ENCODE measurements at regions not wholly inside any gene's neighbourhood (a gene's known extent, or its start where the extent isn't known, plus 50 kb on each side); places are given as distances from the start of the nearest gene placed in this dataset.

DNA sequence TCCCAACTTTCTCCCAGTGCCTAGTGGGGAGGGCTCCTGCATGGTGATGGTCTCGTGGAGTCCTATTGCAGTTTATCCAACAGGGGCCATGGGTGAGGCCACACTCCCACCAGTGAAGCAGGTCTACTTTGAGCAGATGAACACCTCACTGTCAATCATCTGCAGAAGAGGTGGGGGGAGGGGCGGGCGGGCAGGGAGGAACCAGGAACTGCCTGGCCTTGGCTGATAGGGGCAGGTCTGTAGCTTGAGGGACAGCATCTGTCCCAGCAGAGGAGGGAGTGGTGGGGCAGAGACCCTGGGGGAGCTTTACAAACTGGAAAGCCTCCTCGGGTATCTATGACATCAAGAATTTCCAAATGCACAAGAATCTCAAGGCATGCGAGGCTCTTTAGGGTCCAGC lies 58.7 kb upstream of the ZNF423 start:
- Histone ChIP-seq H4K12ac (ENCODE audit: low read depth, low read length) (no peak overlapping the region), H3K79me1 (ENCODE audit: low read length) (no peaks in the 10 kb centered on the region), H3K4me2 (ENCODE audit: low read length) (no peak overlapping the region), H3K79me2 (ENCODE audit: control insufficient read depth, insufficient read depth, low read length, poor library complexity) (no peaks in the 10 kb centered on the region), H3K36me3 (ENCODE audit: control insufficient read depth in 1 of 2, insufficient read depth in 2 of 2, low read length in 2 of 2) (no peaks in the 10 kb centered on the region), H2BK5ac (ENCODE audit: low read depth, low read length, poor library complexity) (no peak overlapping the region), H3K23ac (ENCODE audit: low read length) (no peak overlapping the region), H2BK12ac (ENCODE audit: low read length) (no peak overlapping the region), H3K27ac (ENCODE audit: low read depth, low read length) (no peak overlapping the region), H2AK5ac (ENCODE audit: low read length) (no peak overlapping the region), H3K4me3 (ENCODE audit: low read depth, low read length) (no peak overlapping the region), H4K91ac (ENCODE audit: low read depth, low read length) (no peak overlapping the region), H3K14ac (ENCODE audit: low read length) (no peak overlapping the region), H3K18ac (ENCODE audit: low read length) (no peak overlapping the region), H4K8ac (ENCODE audit: low read depth, low read length) (no peak overlapping the region), H2BK120ac (ENCODE audit: insufficient read depth, low read length, poor library complexity) (no peak overlapping the region), H3K4me1 (ENCODE audit: control insufficient read depth in 1 of 2, insufficient read depth in 2 of 2, low read length in 2 of 2) (no peaks in the 10 kb centered on the region), H3K27me3 (ENCODE audit: insufficient read depth, low read length) (no peaks in the 10 kb centered on the region), H3K9me3 (ENCODE audit: insufficient read depth, low read depth, low read length) (peaks cover 1% of the 10 kb centered on the region), H2AFZ (ENCODE audit: insufficient read depth, low read length, poor library complexity) (no peak overlapping the region), H3K9ac (ENCODE audit: low read length) (no peak overlapping the region), H3K4ac (ENCODE audit: low read depth, low read length) (no peak overlapping the region)
- no CpG with 5 or more reads among the region's 5 CpGs for WGBS (ENCODE audit: extremely low coverage, insufficient coverage, insufficient read length)
- no peak for DNase-seq

DNA sequence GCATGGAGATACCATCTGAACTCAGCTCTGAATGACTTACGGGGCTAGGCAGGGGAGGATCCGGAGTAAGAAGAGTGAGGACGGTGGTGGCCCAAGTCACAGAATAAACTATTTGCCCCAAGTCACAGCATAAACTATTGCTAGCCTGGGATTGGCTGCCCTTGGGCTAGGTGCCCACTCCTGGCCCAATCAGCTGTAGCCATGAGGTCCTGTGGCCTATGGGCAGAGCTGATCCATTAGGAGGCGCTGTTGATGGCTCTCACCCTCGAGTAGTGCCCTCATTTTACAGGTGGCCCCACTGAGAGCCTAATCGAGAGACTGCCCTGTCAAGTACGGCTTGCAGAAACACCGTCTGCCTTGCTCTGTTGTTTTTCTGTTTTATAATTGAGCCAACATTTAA lies 62.3 kb upstream of the ZNF423 start:
- H3K27me3 ChIP-seq (ENCODE audit: insufficient read depth, low read length), result no peaks in the 10 kb centered on the region
- H3K14ac ChIP-seq (ENCODE audit: low read length), result no peak overlapping the region
- H4K12ac ChIP-seq (ENCODE audit: low read depth, low read length), result no peak overlapping the region
- no peak overlapping the region for H2AK5ac ChIP-seq (ENCODE audit: low read length)
- peaks cover 4% of the 10 kb centered on the region in 2 experiments for H3K4me1 ChIP-seq (ENCODE audit: control insufficient read depth in 1 of 2, insufficient read depth in 2 of 2, low read length in 2 of 2)
- H2BK12ac ChIP-seq (ENCODE audit: low read length), result no peak overlapping the region
- no peak overlapping the region for H3K27ac ChIP-seq (ENCODE audit: low read depth, low read length)
- no peaks in the 10 kb centered on the region for H3K79me2 ChIP-seq (ENCODE audit: control insufficient read depth, insufficient read depth, low read length, poor library complexity)
- H3K4ac ChIP-seq (ENCODE audit: low read depth, low read length), result no peak overlapping the region
- no peak overlapping the region for H3K4me2 ChIP-seq (ENCODE audit: low read length)
- H2BK5ac ChIP-seq (ENCODE audit: low read depth, low read length, poor library complexity), result no peak overlapping the region
- no peak overlapping the region for H3K18ac ChIP-seq (ENCODE audit: low read length)
- no peak for DNase-seq
- H2AFZ ChIP-seq (ENCODE audit: insufficient read depth, low read length, poor library complexity), result no peak overlapping the region
- H4K8ac ChIP-seq (ENCODE audit: low read depth, low read length), result no peak overlapping the region
- H4K91ac ChIP-seq (ENCODE audit: low read depth, low read length), result no peak overlapping the region
- no peak overlapping the region for H2BK120ac ChIP-seq (ENCODE audit: insufficient read depth, low read length, poor library complexity)
- no peak overlapping the region for H3K9ac ChIP-seq (ENCODE audit: low read length)
- no peak overlapping the region for H3K23ac ChIP-seq (ENCODE audit: low read length)
- WGBS (ENCODE audit: extremely low coverage, insufficient coverage, insufficient read length), result no CpG with 5 or more reads among the region's 8 CpGs
- no peaks in the 10 kb centered on the region for H3K9me3 ChIP-seq (ENCODE audit: insufficient read depth, low read depth, low read length)
- no peaks in the 10 kb centered on the region for H3K36me3 ChIP-seq (ENCODE audit: control insufficient read depth in 1 of 2, insufficient read depth in 2 of 2, low read length in 2 of 2)
- H3K4me3 ChIP-seq (ENCODE audit: low read depth, low read length), result no peak overlapping the region
- no peaks in the 10 kb centered on the region for H3K79me1 ChIP-seq (ENCODE audit: low read length)

DNA sequence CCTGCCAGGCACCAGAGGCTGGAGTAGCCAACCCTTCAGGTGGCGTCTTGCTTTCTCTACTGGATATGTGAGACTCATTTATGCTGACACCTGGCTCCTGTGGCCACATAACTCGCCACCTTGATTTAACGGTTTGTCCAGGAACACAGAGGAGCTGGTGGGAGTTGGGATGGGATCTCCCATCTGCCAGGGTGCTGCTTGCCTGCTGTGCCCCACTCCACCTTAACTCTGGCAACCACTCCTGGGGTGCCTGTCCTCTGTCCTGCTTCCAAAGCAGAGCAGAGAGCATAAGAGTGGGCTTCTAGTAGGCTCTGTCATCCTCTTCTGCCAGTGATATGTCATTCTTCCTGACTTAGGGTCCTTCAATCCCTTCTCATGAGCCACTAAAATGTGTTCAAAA lies 63.4 kb upstream of the ZNF423 start:
- H4K12ac ChIP-seq (ENCODE audit: low read depth, low read length), result no peak overlapping the region
- no peak overlapping the region for H2AK5ac ChIP-seq (ENCODE audit: low read length)
- no peak overlapping the region for H3K4me3 ChIP-seq (ENCODE audit: low read depth, low read length)
- H4K8ac ChIP-seq (ENCODE audit: low read depth, low read length), result no peak overlapping the region
- DNase-seq, result no peak
- H3K23ac ChIP-seq (ENCODE audit: low read length), result no peak overlapping the region
- no peak overlapping the region for H3K18ac ChIP-seq (ENCODE audit: low read length)
- H3K9me3 ChIP-seq (ENCODE audit: insufficient read depth, low read depth, low read length), result no peaks in the 10 kb centered on the region
- H3K79me2 ChIP-seq (ENCODE audit: control insufficient read depth, insufficient read depth, low read length, poor library complexity), result no peaks in the 10 kb centered on the region
- no CpG with 5 or more reads among the region's 3 CpGs for WGBS (ENCODE audit: extremely low coverage, insufficient coverage, insufficient read length)
- no peak overlapping the region for H2BK12ac ChIP-seq (ENCODE audit: low read length)
- no peak overlapping the region for H2AFZ ChIP-seq (ENCODE audit: insufficient read depth, low read length, poor library complexity)
- H3K14ac ChIP-seq (ENCODE audit: low read length), result no peak overlapping the region
- H2BK5ac ChIP-seq (ENCODE audit: low read depth, low read length, poor library complexity), result no peak overlapping the region
- H3K4me1 ChIP-seq (ENCODE audit: control insufficient read depth in 1 of 2, insufficient read depth in 2 of 2, low read length in 2 of 2), result peaks cover 4% of the 10 kb centered on the region in 2 experiments
- H4K91ac ChIP-seq (ENCODE audit: low read depth, low read length), result no peak overlapping the region
- H3K36me3 ChIP-seq (ENCODE audit: control insufficient read depth in 1 of 2, insufficient read depth in 2 of 2, low read length in 2 of 2), result no peaks in the 10 kb centered on the region
- H3K4ac ChIP-seq (ENCODE audit: low read depth, low read length), result no peak overlapping the region
- H3K9ac ChIP-seq (ENCODE audit: low read length), result no peak overlapping the region
- H3K27me3 ChIP-seq (ENCODE audit: insufficient read depth, low read length), result no peaks in the 10 kb centered on the region
- H3K27ac ChIP-seq (ENCODE audit: low read depth, low read length), result no peak overlapping the region
- H3K79me1 ChIP-seq (ENCODE audit: low read length), result no peaks in the 10 kb centered on the region
- no peak overlapping the region for H2BK120ac ChIP-seq (ENCODE audit: insufficient read depth, low read length, poor library complexity)
- H3K4me2 ChIP-seq (ENCODE audit: low read length), result no peak overlapping the region

DNA sequence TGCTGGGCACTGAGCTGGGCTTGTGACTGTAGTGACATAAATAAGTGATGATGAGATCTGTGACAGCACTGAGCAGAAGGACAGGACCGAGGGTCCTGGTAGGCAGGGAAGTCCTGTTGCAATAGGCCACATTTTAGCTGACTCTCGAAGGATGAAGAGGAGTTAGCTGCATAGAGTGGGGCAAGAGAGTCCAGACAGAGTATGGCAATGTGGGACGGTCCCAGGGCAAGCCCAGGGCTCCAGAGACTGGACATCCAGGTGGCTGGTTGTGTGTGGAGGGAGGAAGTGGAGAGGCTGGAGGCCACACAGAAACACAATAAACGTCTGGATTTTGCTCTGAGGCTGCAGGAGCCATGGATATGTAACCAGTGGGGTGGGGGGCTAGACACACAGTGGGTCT lies 64.5 kb upstream of the ZNF423 start:
- H3K79me2 ChIP-seq (ENCODE audit: control insufficient read depth, insufficient read depth, low read length, poor library complexity), result no peaks in the 10 kb centered on the region
- H3K23ac ChIP-seq (ENCODE audit: low read length), result no peak overlapping the region
- WGBS (ENCODE audit: extremely low coverage, insufficient coverage, insufficient read length), result no CpG with 5 or more reads among the region's 4 CpGs

More for the DNA sequence above, 64.5 kb upstream of the ZNF423 start:
- Histone ChIP-seq H3K79me1 (ENCODE audit: low read length) (no peaks in the 10 kb centered on the region), H3K18ac (ENCODE audit: low read length) (no peak overlapping the region), H4K8ac (ENCODE audit: low read depth, low read length) (no peak overlapping the region), H3K36me3 (ENCODE audit: control insufficient read depth in 1 of 2, insufficient read depth in 2 of 2, low read length in 2 of 2) (no peaks in the 10 kb centered on the region), H3K27me3 (ENCODE audit: insufficient read depth, low read length) (no peaks in the 10 kb centered on the region), H2AFZ (ENCODE audit: insufficient read depth, low read length, poor library complexity) (no peak overlapping the region), H3K9ac (ENCODE audit: low read length) (no peak overlapping the region), H2BK120ac (ENCODE audit: insufficient read depth, low read length, poor library complexity) (no peak overlapping the region), H3K27ac (ENCODE audit: low read depth, low read length) (no peak overlapping the region), H2AK5ac (ENCODE audit: low read length) (no peak overlapping the region), H3K4me1 (ENCODE audit: control insufficient read depth in 1 of 2, insufficient read depth in 2 of 2, low read length in 2 of 2) (peaks cover 4% of the 10 kb centered on the region in 2 experiments), H2BK12ac (ENCODE audit: low read length) (no peak overlapping the region), H2BK5ac (ENCODE audit: low read depth, low read length, poor library complexity) (no peak overlapping the region), H4K91ac (ENCODE audit: low read depth, low read length) (no peak overlapping the region), H3K14ac (ENCODE audit: low read length) (no peak overlapping the region), H4K12ac (ENCODE audit: low read depth, low read length) (no peak overlapping the region), H3K9me3 (ENCODE audit: insufficient read depth, low read depth, low read length) (no peaks in the 10 kb centered on the region), H3K4me3 (ENCODE audit: low read depth, low read length) (no peak overlapping the region), H3K4me2 (ENCODE audit: low read length) (no peak overlapping the region), H3K4ac (ENCODE audit: low read depth, low read length) (no peak overlapping the region)
- no peak for DNase-seq

Data from trophoblast cell (in vitro differentiated cells and primary cell).